Esophagus squamous epithelium (tissue), 5 donors: ENCODE measurements at regions not wholly inside any gene's neighbourhood (a gene's known extent, or its start where the extent isn't known, plus 50 kb on each side); places are given as distances from the start of the nearest gene placed in this dataset.

ENCODE experiments used
- DNase-seq: peaks from one replicate; lab custom pipeline; 2025; lab: John Stamatoyannopoulos, UW
- H3K27ac ChIP-seq, 4 donors: fragments of 200-600 bp; sonication (generic); one replicate each; pipeline ENCODE4 v1.5.1; 2016 to 2019; ENCODE audit warnings: mild to moderate bottlenecking in 1 of 4
- H3K27me3 ChIP-seq, 4 donors: fragments of 200-600 bp; sonication (generic); 1 replicate in 3 of 4; 2 replicates in 1 of 4; pipeline versions ENCODE4 v1.5.1 to v1.6.0; 2017 to 2021; ENCODE audit warnings: antibody characterized with exemption in 1 of 4
- H3K36me3 ChIP-seq, 3 donors: fragments of 200-600 bp; sonication (generic); one replicate each; pipeline ENCODE4 v1.5.1; 2016 to 2019
- H3K4me1 ChIP-seq, 3 donors: fragments of 200-600 bp; sonication (generic); one replicate each; pipeline ENCODE4 v1.5.1; 2017 to 2019
- H3K4me3 ChIP-seq, 4 donors: fragments of 200-600 bp; sonication (generic); 1 replicate in 3 of 4; 2 replicates in 1 of 4; pipeline ENCODE4 v1.5.1; 2016 to 2019; ENCODE audit warnings: mild to moderate bottlenecking in 2 of 4, moderate library complexity in 1 of 4
- H3K9me3 ChIP-seq, 3 donors: fragments of 200-600 bp; sonication (generic); one replicate each; pipeline ENCODE4 v1.5.1; 2016 to 2019
- CTCF ChIP-seq, 6 experiments: fragments of 450-650 bp in 4 of 6; fragments of 200-600 bp in 2 of 6; sonication (generic) in 2 of 6; IDR thresholded peaks; one replicate each; pipeline ENCODE4 v1.5.1; 2016 to 2019; ENCODE audit warnings: antibody characterized with exemption in 6 of 6, mild to moderate bottlenecking in 4 of 6, moderate library complexity in 4 of 6
- POLR2A ChIP-seq, 4 donors: fragments of 450-650 bp; IDR thresholded peaks; one replicate each; pipeline ENCODE4 v1.6.1; 2017; ENCODE audit warnings: antibody characterized with exemption in 4 of 4, mild to moderate bottlenecking in 4 of 4, moderate library complexity in 3 of 4
- WGBS, 2 donors: methylation state at CpG; one replicate each; pipeline ENCODE4 v1.1.5; 2018; 5-methylcytosine and 5-hydroxymethylcytosine counted together
- intact Hi-C: fragments of 100-400 bp; cut with DNase I; formaldehyde crosslinking; loops from one replicate; pipeline ENCODE4 v1.15.0; 2022
- donor health status: DM: yes; HTN: yes; CAD: no.

GRCh38 chr3:126267169-126267975 lies 87.0 kb upstream of the ALDH1L1 start:
- Histone ChIP-seq H3K27ac (peak overlapping the region; percentile 72 to 93 (median 87)), H3K4me3 (peak overlapping the region; percentile 6 to 59 (median 32)), H3K36me3 (no peaks in the 10 kb centered on the region), H3K27me3 (peaks cover 0 to 55% (median 0%) of the 10 kb centered on the region in 4 donors), H3K4me1 (peaks cover 28 to 79% (median 42%) of the 10 kb centered on the region in 3 donors), H3K9me3 (no peaks in the 10 kb centered on the region)
- DNase-seq, result no peak
- intact Hi-C loops, result no loop called here
- 3 to 15% methylated on average over 12 to 28 of the region's 62 CpGs for WGBS, 2 donors
- peak in 1 of 4 donors; percentile 41 for TF ChIP-seq POLR2A (IDR thresholded peaks at IDR 0.05)
- TF ChIP-seq CTCF (IDR thresholded peaks at IDR 0.05), result no peak

- Histone ChIP-seq H3K27me3 (peaks cover 0 to 55% (median 0%) of the 10 kb centered on the region in 4 donors), H3K4me1 (peaks cover 28 to 76% (median 42%) of the 10 kb centered on the region in 3 donors), H3K27ac (peak overlapping the region; percentile 72 to 93 (median 87)), H3K36me3 (no peaks in the 10 kb centered on the region), H3K4me3 (peak overlapping the region; percentile 6 to 59 (median 32)), H3K9me3 (no peaks in the 10 kb centered on the region)
- DNase-seq, result no peak
- intact Hi-C loops, result no loop called here
- 58 to 77% methylated on average over 6 of the region's 8 CpGs for WGBS, 2 donors
- TF ChIP-seq CTCF (IDR thresholded peaks at IDR 0.05), result no peak
- no peak for TF ChIP-seq POLR2A (IDR thresholded peaks at IDR 0.05)
These were observed 86.4 kb upstream of the ALDH1L1 start for GRCh38 chr3:126266850-126267168.

DNA sequence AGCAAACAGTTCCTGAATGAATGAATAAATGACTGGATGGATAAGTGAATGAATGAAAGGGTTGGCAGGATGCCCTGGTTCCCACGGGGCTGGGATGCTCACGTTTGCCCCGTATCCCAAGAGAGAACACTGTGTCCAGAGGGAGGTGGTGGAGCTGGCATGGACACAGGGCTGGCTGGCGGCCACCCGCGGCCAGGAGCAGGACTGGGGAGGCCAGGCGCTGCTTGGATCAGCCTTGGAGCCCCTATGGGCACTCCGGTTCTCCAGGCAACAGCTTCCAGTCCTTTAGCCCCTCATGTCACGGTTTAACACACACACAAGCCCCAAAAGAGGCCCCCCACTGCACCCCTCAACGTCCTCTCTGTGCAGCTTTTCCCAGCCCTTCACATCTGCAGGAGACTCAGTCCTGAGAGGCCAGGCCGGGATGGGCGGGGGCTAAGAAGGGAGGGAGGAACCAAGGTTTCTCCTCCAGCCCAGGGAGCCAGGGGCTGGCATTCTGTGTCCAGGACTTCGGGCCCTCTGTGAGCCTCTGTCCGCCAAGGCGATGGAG lies 86.0 kb upstream of the ALDH1L1 start:
- H3K36me3 ChIP-seq, result no peaks in the 10 kb centered on the region
- H3K9me3 ChIP-seq, result no peaks in the 10 kb centered on the region
- H3K4me1 ChIP-seq, result peaks cover 28 to 72% (median 39%) of the 10 kb centered on the region in 3 donors
- peaks cover 0 to 58% (median 0%) of the 10 kb centered on the region in 4 donors for H3K27me3 ChIP-seq
- DNase-seq, result no peak
- TF ChIP-seq CTCF (IDR thresholded peaks at IDR 0.05) (no peak), POLR2A (IDR thresholded peaks at IDR 0.05) (no peak)
- WGBS, 2 donors, result 67 to 76% methylated on average over 8 to 13 of the region's 15 CpGs
- H3K27ac ChIP-seq, result peak overlapping the region; percentile 72 to 93 (median 87)
- intact Hi-C loops, result no loop called here
- peak overlapping the region in 1 of 4 donors; percentile 59 for H3K4me3 ChIP-seq

- 74 to 81% methylated on average over 8 to 10 of the region's 12 CpGs for WGBS, 2 donors
These were observed 84.6 kb upstream of the ALDH1L1 start for GRCh38 chr3:126264952-126265351.

More at GRCh38 chr3:126264952-126265351, 84.6 kb upstream of the ALDH1L1 start:
- Histone ChIP-seq H3K9me3 (no peaks in the 10 kb centered on the region), H3K36me3 (no peaks in the 10 kb centered on the region), H3K4me1 (peaks cover 18 to 70% (median 37%) of the 10 kb centered on the region in 3 donors), H3K27ac (peak overlapping the region in 3 of 4 donors; percentile 23 to 90 (median 84)), H3K27me3 (peaks cover 0 to 63% (median 0%) of the 10 kb centered on the region in 4 donors), H3K4me3 (no peak overlapping the region)
- DNase-seq, result no peak
- TF ChIP-seq POLR2A (IDR thresholded peaks at IDR 0.05) (no peak), CTCF (IDR thresholded peaks at IDR 0.05) (no peak)
- intact Hi-C loops, result no loop called here
